ENCODE measurements at regions not wholly inside any gene's neighbourhood (a gene's known extent, or its start where the extent isn't known, plus 50 kb on each side); places are given as distances from the start of the nearest gene placed in this dataset.

- TF ChIP-seq CBX8 (IDR thresholded peaks at IDR 0.05) = no peak
- TF ChIP-seq ESRRA (IDR thresholded peaks at IDR 0.05; ENCODE audit: borderline replicate concordance, low read length) = no peak
- TF ChIP-seq HDAC2 (IDR thresholded peaks at IDR 0.05) = no peak
- no peak for TF ChIP-seq ZC3H11A (IDR thresholded peaks at IDR 0.05)
- WGBS (ENCODE audit: missing lambda C conversion rate) = 1% methylated on average over 2 of the region's 2 CpGs
- ChIA-PET POLR2A (no interaction called here), CTCF (no interaction called here)
- Histone ChIP-seq H3K9me3 (no peaks in the 10 kb centered on the region), H3K4me1 (no peaks in the 10 kb centered on the region), H3K4me3 (no peak overlapping the region), H3K4me2 (no peak overlapping the region), H3K27ac (no peak overlapping the region)
- no peak for FAIRE-seq
- no peak for ATAC-seq
- peak in 1 of 2 experiments; percentile 0 for DNase-seq (ENCODE audit: low read depth in 1 of 2, low spot score in 1 of 2)
Observed at GRCh38 chr5:144812763-144813162, 642.1 kb downstream of the KCTD16 start.

DNA sequence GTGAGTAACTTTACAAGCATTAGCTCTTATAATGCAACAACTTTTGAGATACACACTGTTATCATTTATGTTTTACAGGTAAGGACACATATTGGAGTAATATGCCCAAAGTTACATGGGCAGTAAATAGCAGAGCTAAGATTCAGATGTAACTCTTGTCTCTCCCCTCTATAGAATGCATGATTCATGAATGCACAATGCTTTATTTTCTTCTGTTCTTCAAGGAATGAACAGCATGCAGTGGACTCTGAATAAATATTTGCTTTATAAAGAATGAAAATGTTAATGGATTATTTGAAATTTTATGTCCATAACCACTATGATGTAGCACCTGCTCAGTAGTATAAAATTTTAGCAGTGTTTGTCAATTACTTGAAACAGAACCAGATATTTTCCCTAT, 629.5 kb downstream of the KCTD16 start:
- no peak overlapping the region for H3K4me3 ChIP-seq
- no peaks in the 10 kb centered on the region for H3K9me3 ChIP-seq
- CTCF ChIA-PET = no interaction called here
- FAIRE-seq (no peak), DNase-seq (ENCODE audit: low read depth in 1 of 2, low spot score in 1 of 2) (no peak), ATAC-seq (no peak)
- POLR2A ChIA-PET = no interaction called here
- H3K4me2 ChIP-seq = no peak overlapping the region
- no peaks in the 10 kb centered on the region for H3K4me1 ChIP-seq
- TF ChIP-seq, protein P1, sequence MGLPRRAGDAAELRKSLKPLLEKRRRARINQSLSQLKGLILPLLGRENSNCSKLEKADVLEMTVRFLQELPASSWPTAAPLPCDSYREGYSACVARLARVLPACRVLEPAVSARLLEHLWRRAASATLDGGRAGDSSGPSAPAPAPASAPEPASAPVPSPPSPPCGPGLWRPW (IDR thresholded peaks at IDR 0.05) = no peak
- no peak for TF ChIP-seq PHF8 (IDR thresholded peaks at IDR 0.05; ENCODE audit: borderline replicate concordance, low read depth)
- TF ChIP-seq, protein P2, sequence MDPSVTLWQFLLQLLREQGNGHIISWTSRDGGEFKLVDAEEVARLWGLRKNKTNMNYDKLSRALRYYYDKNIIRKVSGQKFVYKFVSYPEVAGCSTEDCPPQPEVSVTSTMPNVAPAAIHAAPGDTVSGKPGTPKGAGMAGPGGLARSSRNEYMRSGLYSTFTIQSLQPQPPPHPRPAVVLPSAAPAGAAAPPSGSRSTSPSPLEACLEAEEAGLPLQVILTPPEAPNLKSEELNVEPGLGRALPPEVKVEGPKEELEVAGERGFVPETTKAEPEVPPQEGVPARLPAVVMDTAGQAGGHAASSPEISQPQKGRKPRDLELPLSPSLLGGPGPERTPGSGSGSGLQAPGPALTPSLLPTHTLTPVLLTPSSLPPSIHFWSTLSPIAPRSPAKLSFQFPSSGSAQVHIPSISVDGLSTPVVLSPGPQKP (IDR thresholded peaks at IDR 0.05; ENCODE audit: low read depth, low read length) = no peak
- TF ChIP-seq EHF (CRISPR knock-in tag; IDR thresholded peaks at IDR 0.05) = no peak
- TF ChIP-seq RNF2 (IDR thresholded peaks at IDR 0.05; ENCODE audit: borderline replicate concordance, low read depth) = no peak
- TF ChIP-seq RCOR1 (IDR thresholded peaks at IDR 0.05; ENCODE audit: low read depth, low read length) = no peak
- TF ChIP-seq BCL3 (IDR thresholded peaks at IDR 0.05) = no peak
- TF ChIP-seq RARB (CRISPR knock-in tag; IDR thresholded peaks at IDR 0.05) = no peak
- H3K27ac ChIP-seq = no peak overlapping the region

DNA sequence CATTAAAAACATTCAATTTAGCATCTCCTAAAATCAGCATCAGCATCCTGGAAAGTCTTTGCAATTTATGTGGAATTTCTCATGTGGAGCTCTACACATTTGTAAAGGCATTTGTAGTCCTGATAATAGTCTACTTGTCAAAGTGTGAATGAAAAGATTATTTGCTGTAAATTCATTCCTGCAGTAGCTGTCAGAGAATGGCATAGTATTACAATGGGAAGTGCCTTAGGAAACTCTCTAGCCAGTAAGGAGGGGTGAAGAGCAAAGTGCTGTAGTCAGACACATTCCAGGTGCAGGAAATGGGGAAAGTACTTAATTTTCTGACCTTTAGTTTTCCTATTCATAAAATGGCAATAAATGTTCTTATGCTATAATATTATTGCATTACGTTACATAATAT, 627.9 kb downstream of the KCTD16 start:
- DNase-seq (ENCODE audit: low read depth in 1 of 2, low spot score in 1 of 2) (no peak), FAIRE-seq (no peak), ATAC-seq (no peak)
- ChIA-PET CTCF (no interaction called here), POLR2A (no interaction called here)
- Histone ChIP-seq H3K27ac (no peak overlapping the region), H3K4me1 (no peaks in the 10 kb centered on the region), H3K4me2 (no peak overlapping the region), H3K9me3 (no peaks in the 10 kb centered on the region), H3K4me3 (no peak overlapping the region)
- WGBS (ENCODE audit: missing lambda C conversion rate) = 10% methylated on average over 1 of the region's 1 CpG
- TF ChIP-seq ZFP36 (IDR thresholded peaks at IDR 0.05; ENCODE audit: borderline replicate concordance, partially characterized antibody) = no peak
- no peak for TF ChIP-seq TP53 (CRISPR knock-in tag; IDR thresholded peaks at IDR 0.05)
- TF ChIP-seq ZC3H11A (IDR thresholded peaks at IDR 0.05) = no peak
- TF ChIP-seq SMC3 (IDR thresholded peaks at IDR 0.05) = no peak
- TF ChIP-seq NR3C1 (IDR thresholded peaks at IDR 0.05) = no peak
- TF ChIP-seq TFCP2L1 (CRISPR knock-in tag; IDR thresholded peaks at IDR 0.05) = no peak
- TF ChIP-seq HMGXB4 (CRISPR knock-in tag; IDR thresholded peaks at IDR 0.05; ENCODE audit: borderline replicate concordance) = no peak
- TF ChIP-seq EP300 (IDR thresholded peaks at IDR 0.05) = no peak
- TF ChIP-seq, protein P3, sequence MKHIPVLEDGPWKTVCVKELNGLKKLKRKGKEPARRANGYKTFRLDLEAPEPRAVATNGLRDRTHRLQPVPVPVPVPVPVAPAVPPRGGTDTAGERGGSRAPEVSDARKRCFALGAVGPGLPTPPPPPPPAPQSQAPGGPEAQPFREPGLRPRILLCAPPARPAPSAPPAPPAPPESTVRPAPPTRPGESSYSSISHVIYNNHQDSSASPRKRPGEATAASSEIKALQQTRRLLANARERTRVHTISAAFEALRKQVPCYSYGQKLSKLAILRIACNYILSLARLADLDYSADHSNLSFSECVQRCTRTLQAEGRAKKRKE (CRISPR knock-in tag; IDR thresholded peaks at IDR 0.05; ENCODE audit: low read depth) = no peak
- no peak for TF ChIP-seq CTCF (IDR thresholded peaks at IDR 0.05)
- no peak for TF ChIP-seq NPAS2 (CRISPR knock-in tag; IDR thresholded peaks at IDR 0.05; ENCODE audit: borderline replicate concordance)
- TF ChIP-seq PHF8 (IDR thresholded peaks at IDR 0.05; ENCODE audit: borderline replicate concordance, low read depth) = no peak
- no peak for TF ChIP-seq FOSL2 (IDR thresholded peaks at IDR 0.05)
- TF ChIP-seq FOSL2 (CRISPR knock-in tag; IDR thresholded peaks at IDR 0.05) = no peak
- no peak for TF ChIP-seq EHF (CRISPR knock-in tag; IDR thresholded peaks at IDR 0.05)
- no peak for TF ChIP-seq CHD4 (IDR thresholded peaks at IDR 0.05; ENCODE audit: borderline replicate concordance)
- no peak for TF ChIP-seq SREBF2 (IDR thresholded peaks at IDR 0.05)
- TF ChIP-seq JUN (IDR thresholded peaks at IDR 0.05) = no peak

Measured in A549 (cell line).